ENCODE measurements at regions not wholly inside any gene's neighbourhood (a gene's known extent, or its start where the extent isn't known, plus 50 kb on each side); places are given as distances from the start of the nearest gene placed in this dataset.

GRCh38 chr13:75049735-75050335 is 432.1 kb downstream of the TBC1D4 start:
- H3K4me3 ChIP-seq (ENCODE audit: control insufficient read depth in 2 of 3, extremely low read depth in 1 of 3, insufficient read depth in 2 of 3, low read depth in 1 of 3, low read length in 3 of 3): no peak overlapping the region
- H4K20me1 ChIP-seq (ENCODE audit: control insufficient read depth, extremely low read depth, insufficient read depth, low read length): no peaks in the 10 kb centered on the region
- H3K9ac ChIP-seq (ENCODE audit: control insufficient read depth, extremely low read depth, insufficient read depth, low read length): no peak overlapping the region
- no peak for FAIRE-seq
- no peak overlapping the region for H3K4me2 ChIP-seq (ENCODE audit: control insufficient read depth, extremely low read depth, insufficient read depth, low read depth, low read length)
- no peak overlapping the region for H2AFZ ChIP-seq (ENCODE audit: control insufficient read depth, low read length)
- H3K79me2 ChIP-seq (ENCODE audit: control insufficient read depth, insufficient read depth, low read length): no peaks in the 10 kb centered on the region
- H3K9me1 ChIP-seq (ENCODE audit: control insufficient read depth, extremely low read depth, insufficient read depth, low read length): no peaks in the 10 kb centered on the region
- no peaks in the 10 kb centered on the region for H3K36me3 ChIP-seq (ENCODE audit: control insufficient read depth in 2 of 2, extremely low read depth in 1 of 2, insufficient read depth in 2 of 2, low read length in 2 of 2)
- H3K9me3 ChIP-seq (ENCODE audit: control insufficient read depth, low read depth, low read length): no peaks in the 10 kb centered on the region
- no peaks in the 10 kb centered on the region for H3K4me1 ChIP-seq (ENCODE audit: control insufficient read depth, extremely low read depth, insufficient read depth, low read length)
- no peaks in the 10 kb centered on the region for H3K27me3 ChIP-seq (ENCODE audit: control insufficient read depth, extremely low read depth, insufficient read depth, low read length)
- no peak for DNase-seq (ENCODE audit: low read depth, low spot score)
- dilution Hi-C loops (cut with MboI; ENCODE audit: extremely low pct_ligation_motif_present, low sequenced_read_pairs): no loop called here
- TF ChIP-seq EZH2 (IDR thresholded peaks at IDR 0.05; ENCODE audit: low read length) (no peak), CTCF (optimal IDR thresholded peaks at IDR 0.05 in 1 of 3, IDR thresholded peaks at IDR 0.05 in 1 of 3, conservative IDR thresholded peaks at IDR 0.05 in 1 of 3; ENCODE audit: extremely low read depth in 1 of 3, insufficient read depth in 2 of 3, low read length in 3 of 3) (no peak)
- H3K27ac ChIP-seq (ENCODE audit: control insufficient read depth, insufficient read depth, low read length): no peak overlapping the region

GRCh38 chr13:75042807-75043206 is 439.2 kb downstream of the TBC1D4 start:
- Histone ChIP-seq H3K4me1 (ENCODE audit: control insufficient read depth, extremely low read depth, insufficient read depth, low read length) (no peaks in the 10 kb centered on the region), H3K4me3 (ENCODE audit: control insufficient read depth in 2 of 3, extremely low read depth in 1 of 3, insufficient read depth in 2 of 3, low read depth in 1 of 3, low read length in 3 of 3) (no peak overlapping the region), H3K9ac (ENCODE audit: control insufficient read depth, extremely low read depth, insufficient read depth, low read length) (no peak overlapping the region), H2AFZ (ENCODE audit: control insufficient read depth, low read length) (no peak overlapping the region), H3K9me1 (ENCODE audit: control insufficient read depth, extremely low read depth, insufficient read depth, low read length) (no peaks in the 10 kb centered on the region), H4K20me1 (ENCODE audit: control insufficient read depth, extremely low read depth, insufficient read depth, low read length) (no peaks in the 10 kb centered on the region), H3K9me3 (ENCODE audit: control insufficient read depth, low read depth, low read length) (no peaks in the 10 kb centered on the region), H3K4me2 (ENCODE audit: control insufficient read depth, extremely low read depth, insufficient read depth, low read depth, low read length) (no peak overlapping the region), H3K79me2 (ENCODE audit: control insufficient read depth, insufficient read depth, low read length) (no peaks in the 10 kb centered on the region), H3K27ac (ENCODE audit: control insufficient read depth, insufficient read depth, low read length) (no peak overlapping the region), H3K27me3 (ENCODE audit: control insufficient read depth, extremely low read depth, insufficient read depth, low read length) (no peaks in the 10 kb centered on the region), H3K36me3 (ENCODE audit: control insufficient read depth in 2 of 2, extremely low read depth in 1 of 2, insufficient read depth in 2 of 2, low read length in 2 of 2) (no peaks in the 10 kb centered on the region)
- dilution Hi-C loops (cut with MboI; ENCODE audit: extremely low pct_ligation_motif_present, low sequenced_read_pairs): no loop called here
- FAIRE-seq (no peak), DNase-seq (ENCODE audit: low read depth, low spot score) (no peak)
- TF ChIP-seq EZH2 (IDR thresholded peaks at IDR 0.05; ENCODE audit: low read length) (no peak), CTCF (optimal IDR thresholded peaks at IDR 0.05 in 1 of 3, IDR thresholded peaks at IDR 0.05 in 1 of 3, conservative IDR thresholded peaks at IDR 0.05 in 1 of 3; ENCODE audit: extremely low read depth in 1 of 3, insufficient read depth in 2 of 3, low read length in 3 of 3) (no peak)
